GM12878 (cell line): ENCODE measurements at regions not wholly inside any gene's neighbourhood (a gene's known extent, or its start where the extent isn't known, plus 50 kb on each side); places are given as distances from the start of the nearest gene placed in this dataset.

ENCODE experiments used
- ATAC-seq: fragments of 200-7000 bp; cut with Tn5 transposase; 3 replicates; pipeline ENCODE4 v1.9.1; 2020; ENCODE audit warnings: mild to moderate bottlenecking, moderate library complexity
- BruUV-seq: library from RNA; stranded (reverse); fragments of 400-500 nt; replicated peaks from 2 replicates; lab custom pipeline; 2021; lab: Mats Ljungman, UMichigan
- CTCF ChIA-PET: fragments of 300-600 bp; sonication (Branson Sonifier 250); formaldehyde crosslinking; extraction: SDS; loops from one replicate; lab custom pipeline; 2021; ENCODE audit warnings: inconsistent platforms; lab: Yijun Ruan, JAX
- POLR2A ChIA-PET: fragments of 350-600 bp; formaldehyde crosslinking; extraction: SDS; loops from one replicate; lab custom pipeline; 2021; ENCODE audit warnings: inconsistent platforms; lab: Charles Lee
- RAD21 ChIA-PET: fragments of 300-600 bp; sonication (Branson Sonifier 250); formaldehyde crosslinking; loops from one replicate; lab custom pipeline; 2023; ENCODE audit warnings: antibody characterized with exemption; ENCODE audit not compliant: unreplicated experiment; lab: Charles Lee
- SMC1A ChIA-PET: fragments of 300-600 bp; sonication (Branson Sonifier 250); formaldehyde crosslinking; loops from one replicate; lab custom pipeline; 2023; ENCODE audit not compliant: unreplicated experiment, uncharacterized antibody; lab: Charles Lee
- DNase-seq: peaks from one replicate; pipeline ENCODE4 v3.0.0-alpha.2; 2011; ENCODE audit warnings: low read depth, low spot score
- FAIRE-seq: peaks from 3 replicates; lab custom pipeline; 2011; peaks lifted over from hg19 to GRCh38; lab: Jason Lieb, UNC
- H2AFZ ChIP-seq: 2 replicates; pipeline ENCODE4 v1.6.0; 2011; ENCODE audit warnings: low read depth, low read length, control low read depth; ENCODE audit not compliant: control insufficient read depth
- H3K27ac ChIP-seq: 2 replicates; pipeline ENCODE4 v1.5.1; 2011; ENCODE audit warnings: control low read depth; ENCODE audit not compliant: control insufficient read depth, insufficient read depth
- H3K27me3 ChIP-seq, 2 experiments: replicated peaks in 1 of 2; 2 replicates each; pipeline versions ENCODE4 v1.6.0 to v1.6.1; 2011; ENCODE audit warnings: low read length in 1 of 2; ENCODE audit not compliant: control insufficient read depth in 2 of 2, insufficient read depth in 2 of 2
- H3K36me3 ChIP-seq, 2 experiments: 2 replicates each; pipeline ENCODE4 v1.5.1; 2011; ENCODE audit warnings: low read length in 1 of 2; ENCODE audit not compliant: control insufficient read depth in 2 of 2, insufficient read depth in 2 of 2
- H3K4me1 ChIP-seq: 2 replicates; pipeline ENCODE4 v1.6.1; 2011; ENCODE audit warnings: mild to moderate bottlenecking, low read length, moderate library complexity, mixed read lengths; ENCODE audit not compliant: control insufficient read depth, insufficient read depth
- H3K4me2 ChIP-seq: 2 replicates; pipeline ENCODE4 v1.6.0; 2011; ENCODE audit warnings: control low read depth; ENCODE audit not compliant: control insufficient read depth, insufficient read depth
- H3K4me3 ChIP-seq: fragments of 200-600 bp; sonication (generic); 2 replicates; pipeline ENCODE4 v1.5.1; 2016
- H3K79me2 ChIP-seq: 2 replicates; pipeline ENCODE4 v1.6.0; 2011; ENCODE audit warnings: low read length; ENCODE audit not compliant: control insufficient read depth, insufficient read depth
- H3K9ac ChIP-seq: 2 replicates; pipeline ENCODE4 v1.8.0; 2011; ENCODE audit warnings: low read length, control low read depth, mixed read lengths; ENCODE audit not compliant: control insufficient read depth, insufficient read depth
- H3K9me3 ChIP-seq: replicated peaks from 3 replicates; pipeline ENCODE4 v1.5.1; 2011; ENCODE audit warnings: mild to moderate bottlenecking, low read length; ENCODE audit not compliant: control insufficient read depth, insufficient read depth
- H4K20me1 ChIP-seq: 2 replicates; pipeline ENCODE4 v1.6.0; 2011; ENCODE audit not compliant: control insufficient read depth, insufficient read depth
- ATF3 ChIP-seq: IDR thresholded peaks from 2 replicates; pipeline ENCODE4 v1.6.1; 2011; ENCODE audit warnings: low read depth, mild to moderate bottlenecking, low read length, moderate library complexity, borderline replicate concordance; ENCODE audit errors: extremely low read depth
- CUX1 ChIP-seq: IDR thresholded peaks from 2 replicates; pipeline ENCODE4 v1.6.1; 2012; ENCODE audit warnings: improper control_type of control experiment, low read depth, low read length; ENCODE audit not compliant: insufficient replicate concordance
- HDAC6 ChIP-seq: fragments of 200-600 bp; sonication (generic); IDR thresholded peaks from one replicate; pipeline ENCODE4 v1.8.0; 2017; ENCODE audit warnings: antibody characterized with exemption; ENCODE audit not compliant: unreplicated experiment
- POLR2AphosphoS2 ChIP-seq: IDR thresholded peaks from 2 replicates; pipeline ENCODE4 v1.6.1; 2011; ENCODE audit warnings: low read depth, mild to moderate bottlenecking, low read length, improper control_type of control experiment, moderate library complexity
- RCOR1 ChIP-seq: conservative IDR thresholded peaks from 2 replicates; pipeline ENCODE4 v1.6.1; 2012; ENCODE audit warnings: low read depth, low read length, improper control_type of control experiment
- WGBS: methylation state at CpG from one replicate; pipeline ENCODE4 v1.1.6; 2016; ENCODE audit warnings: low lambda C conversion rate; ENCODE audit not compliant: insufficient replicate concordance, insufficient coverage; ENCODE audit errors: missing lambda C conversion rate; 5-methylcytosine and 5-hydroxymethylcytosine counted together
- in situ Hi-C: fragments of 300-500 bp; cut with MboI; formaldehyde crosslinking; loops from 9 replicates; pipeline ENCODE4 v1.14.3; 2018; ENCODE audit warnings: mixed read lengths
- intact Hi-C: fragments of 100-400 bp; cut with micrococcal nuclease; formaldehyde crosslinking; loops from one replicate; pipeline ENCODE4 v1.14.2; 2022; ENCODE audit not compliant: unreplicated experiment

GRCh38 chr13:47120282-47120681 lies 223.4 kb upstream of the HTR2A start (continued):
- TF ChIP-seq CUX1 = no peak
- no peak for TF ChIP-seq HDAC6

- no peak overlapping the region for H3K9ac ChIP-seq
- in situ Hi-C loops = no loop called here
- ATAC-seq = no peak
- intact Hi-C loops = no loop called here
- H3K79me2 ChIP-seq = no peaks in the 10 kb centered on the region
- no peaks in the 10 kb centered on the region for H3K36me3 ChIP-seq
- H3K27ac ChIP-seq = no peak overlapping the region
- no peaks in the 10 kb centered on the region for H4K20me1 ChIP-seq
- WGBS = 50% methylated on average over 2 of the region's 2 CpGs
- ChIA-PET CTCF (no interaction called here), RAD21 (no interaction called here), POLR2A (no interaction called here), SMC1A (no interaction called here)
- no peak for DNase-seq
- FAIRE-seq = no peak
- no peak overlapping the region for H3K4me2 ChIP-seq
- H3K4me1 ChIP-seq = no peaks in the 10 kb centered on the region
- no peaks in the 10 kb centered on the region for H3K9me3 ChIP-seq
- no peak overlapping the region for H2AFZ ChIP-seq
- no peaks in the 10 kb centered on the region for H3K27me3 ChIP-seq
- no peak overlapping the region for H3K4me3 ChIP-seq
- TF ChIP-seq ATF3 (no peak), RCOR1 (no peak), POLR2AphosphoS2 (no peak)
- BruUV-seq = no TSS peak
These were observed 222.9 kb upstream of the HTR2A start for GRCh38 chr13:47119575-47120235.
